HG02678 (cell line): ENCODE measurements at regions not wholly inside any gene's neighbourhood (a gene's known extent, or its start where the extent isn't known, plus 50 kb on each side); places are given as distances from the start of the nearest gene placed in this dataset.
"Not testable (repeated sequence)": the region's sequence is repeated elsewhere in the genome, so short reads cannot be mapped to it uniquely, and the experiment has no call there.

Experiments
- ATAC-seq: cut with Tn5 transposase; IDR thresholded peaks from one replicate; pipeline ENCODE4 v1.9.1; 2021; ENCODE audit warnings: mild to moderate bottlenecking, moderate library complexity; ENCODE audit not compliant: unreplicated experiment

DNA sequence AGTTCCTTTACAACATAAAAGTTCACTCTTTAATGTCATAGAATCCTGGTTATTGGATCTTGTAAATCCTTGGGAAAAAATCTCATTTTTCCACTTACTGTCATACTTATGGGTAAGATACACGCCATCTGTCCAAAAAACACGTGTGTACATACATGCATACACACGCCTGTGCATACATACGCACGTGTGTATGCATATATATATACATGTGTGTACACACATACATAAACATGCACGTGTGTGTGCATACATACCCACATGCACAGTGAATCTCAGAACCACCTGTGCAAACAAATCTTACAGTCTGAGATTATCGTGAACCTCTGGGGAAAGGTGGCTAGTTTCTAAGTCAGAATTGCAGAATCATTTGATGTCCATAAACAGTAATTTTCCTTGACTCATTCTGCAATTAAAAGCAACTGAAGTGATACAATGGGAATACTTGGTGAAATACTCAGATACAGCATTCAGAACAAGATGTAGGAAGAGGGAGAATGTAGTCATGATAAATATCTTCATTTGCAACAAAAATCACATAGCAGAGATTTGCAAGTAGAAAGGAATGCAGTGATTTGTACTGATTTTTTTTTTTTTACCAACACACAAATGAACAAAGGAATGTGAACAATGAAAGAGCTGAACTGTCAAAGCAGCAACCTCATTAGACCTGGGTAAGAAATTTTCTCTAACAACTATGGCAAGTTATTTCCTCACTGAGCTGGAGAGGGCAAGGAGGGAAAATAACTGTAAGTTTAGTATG lies 160.6 kb upstream of the POU1F1 start:
- ATAC-seq: no peak

DNA sequence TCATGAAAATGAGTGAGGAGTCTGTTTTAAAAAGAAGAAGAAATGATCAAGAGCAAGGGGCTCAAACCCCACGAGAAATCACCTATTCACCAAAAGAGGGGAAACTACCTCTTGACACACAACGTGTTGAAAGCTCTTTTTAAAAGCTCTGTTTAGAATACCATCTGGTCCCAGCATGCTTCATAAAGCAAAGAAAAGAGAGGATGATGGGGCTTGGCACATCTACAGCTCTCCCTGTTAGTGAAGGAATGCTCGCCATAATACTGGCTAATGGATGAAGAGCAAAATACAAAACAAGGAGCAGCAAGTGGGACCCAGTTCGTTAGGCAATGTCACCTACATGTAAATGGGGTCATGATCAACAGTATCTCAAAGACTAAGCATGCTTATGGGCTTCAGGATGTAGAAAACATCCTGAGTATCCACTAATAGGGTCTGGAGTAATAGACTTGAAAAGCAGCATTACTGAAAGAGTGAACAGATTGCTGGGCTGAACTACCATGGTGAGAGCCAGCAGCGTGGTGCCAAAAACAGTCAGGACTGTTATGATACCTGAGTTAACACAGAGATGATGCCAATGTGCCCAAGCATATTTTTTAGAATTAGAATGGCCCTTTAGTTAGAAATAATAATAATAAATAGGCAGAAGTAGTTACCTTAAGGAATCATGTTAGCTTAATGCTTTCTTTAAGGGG lies 159.7 kb upstream of the POU1F1 start:
- ATAC-seq: no peak

DNA sequence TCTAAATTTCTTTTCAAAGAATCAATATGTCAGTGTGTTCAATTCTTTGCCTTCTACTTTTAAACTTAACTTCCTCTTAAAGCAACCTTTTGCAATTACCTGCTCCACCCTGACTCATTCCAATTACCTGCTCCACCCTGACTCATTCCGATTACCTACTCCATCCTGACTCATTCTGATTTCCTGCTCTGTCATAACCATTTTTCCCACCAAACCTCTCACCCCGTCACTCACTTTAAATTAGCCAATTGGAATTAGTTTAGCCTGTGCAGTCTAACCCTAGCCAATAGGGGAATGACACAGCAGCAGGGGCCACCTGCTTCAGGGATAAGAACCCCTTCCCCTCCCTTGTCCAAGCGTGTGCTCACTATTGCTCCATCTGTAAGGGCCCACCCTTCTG lies 157.1 kb upstream of the POU1F1 start:
- not testable (repeated sequence) for ATAC-seq

DNA sequence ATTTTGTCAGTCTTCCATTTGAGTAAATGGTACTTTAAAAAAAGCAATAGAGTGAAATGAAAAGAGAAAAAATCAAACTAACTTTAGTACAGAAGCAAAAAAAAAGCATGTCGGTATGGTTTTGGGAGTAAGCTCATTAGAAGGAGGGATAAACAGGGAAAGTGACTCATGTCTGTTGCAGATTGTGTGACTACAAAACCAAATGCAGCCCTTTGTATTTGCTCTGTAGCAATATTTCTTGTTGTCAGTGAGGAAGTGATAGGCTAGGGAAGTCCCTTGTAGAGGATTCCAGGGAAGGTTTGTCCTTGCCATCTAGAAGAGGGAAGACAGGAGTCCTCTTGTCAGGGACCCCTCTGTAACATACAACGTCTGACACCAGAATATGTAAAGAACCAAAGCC lies 150.5 kb upstream of the POU1F1 start:
- no peak for ATAC-seq

DNA sequence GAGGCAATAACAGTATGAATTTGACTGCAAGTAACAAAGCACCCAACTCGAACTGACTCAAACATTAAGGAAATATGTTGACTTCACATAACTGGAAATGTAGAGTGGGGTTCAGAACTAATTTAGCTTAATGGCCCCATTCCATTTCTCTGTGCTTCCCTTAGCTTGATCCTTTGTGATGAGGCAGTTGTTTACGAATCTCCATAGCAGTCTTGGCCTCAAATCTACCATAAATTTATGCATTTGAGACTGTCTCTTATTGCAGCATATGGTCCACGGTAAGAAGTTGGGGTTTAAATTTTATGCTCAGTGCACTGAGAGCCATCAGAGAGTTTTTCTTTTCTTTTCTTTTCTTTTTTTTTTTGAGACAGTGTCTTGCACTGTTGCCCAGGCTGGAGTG lies 148.7 kb upstream of the POU1F1 start:
- no peak for ATAC-seq

DNA sequence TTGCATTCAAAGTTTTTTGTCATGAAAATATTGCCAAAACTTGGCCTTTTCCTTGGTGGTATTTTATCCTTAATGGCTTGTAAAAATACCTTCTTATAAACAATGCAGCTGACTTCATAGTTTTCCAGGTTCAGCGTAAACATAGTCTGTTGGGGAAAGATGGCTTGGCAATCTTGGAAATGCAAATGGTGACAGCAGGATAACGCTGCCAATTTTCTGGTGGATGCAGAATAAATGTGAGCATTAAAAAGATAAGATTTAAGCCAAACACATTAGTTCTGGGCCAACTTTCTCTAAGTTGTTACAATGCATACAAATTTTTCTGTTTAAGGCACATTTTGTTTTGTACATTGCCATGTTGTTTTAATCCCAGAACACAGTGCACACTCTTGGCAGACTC lies 147.0 kb upstream of the POU1F1 start:
- no peak for ATAC-seq

DNA sequence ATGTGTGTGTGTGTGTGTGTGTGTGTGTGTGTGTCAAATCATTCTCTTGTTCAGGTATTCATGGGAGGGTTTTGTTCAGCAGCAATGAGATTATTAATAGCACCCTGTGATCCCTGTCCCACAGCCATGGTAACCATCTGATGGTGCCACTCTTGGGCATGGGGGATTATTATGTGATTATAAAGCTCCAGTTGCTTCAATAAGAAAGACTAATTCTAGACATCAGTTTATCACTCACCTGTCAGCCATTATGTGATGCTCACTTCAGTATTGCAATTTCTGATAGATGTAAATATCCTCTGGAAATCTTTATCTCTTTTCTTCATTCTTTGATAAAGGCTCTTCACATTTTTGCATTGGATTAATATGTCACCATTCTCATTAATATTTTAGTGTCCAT lies 145.9 kb upstream of the POU1F1 start:
- no peak for ATAC-seq

DNA sequence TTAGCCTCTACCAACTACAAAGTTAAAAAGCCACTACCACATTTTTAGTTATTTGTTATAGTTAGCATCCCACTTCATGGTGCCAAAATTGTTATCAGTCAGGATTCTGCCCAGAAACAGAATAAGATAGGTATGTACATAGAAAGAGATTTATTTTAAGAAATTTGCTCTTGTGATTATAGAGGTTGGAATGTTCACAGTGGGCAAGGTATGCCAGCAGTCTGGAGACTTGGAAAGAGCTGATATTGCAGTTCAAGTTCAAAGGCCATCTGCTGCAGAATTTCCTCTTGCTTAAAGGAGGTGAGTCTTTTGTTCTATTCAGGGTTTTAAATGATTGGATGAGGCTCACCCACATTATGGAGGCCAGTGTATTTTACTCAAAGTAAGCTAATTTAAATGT lies 143.8 kb upstream of the POU1F1 start:
- ATAC-seq: no peak

DNA sequence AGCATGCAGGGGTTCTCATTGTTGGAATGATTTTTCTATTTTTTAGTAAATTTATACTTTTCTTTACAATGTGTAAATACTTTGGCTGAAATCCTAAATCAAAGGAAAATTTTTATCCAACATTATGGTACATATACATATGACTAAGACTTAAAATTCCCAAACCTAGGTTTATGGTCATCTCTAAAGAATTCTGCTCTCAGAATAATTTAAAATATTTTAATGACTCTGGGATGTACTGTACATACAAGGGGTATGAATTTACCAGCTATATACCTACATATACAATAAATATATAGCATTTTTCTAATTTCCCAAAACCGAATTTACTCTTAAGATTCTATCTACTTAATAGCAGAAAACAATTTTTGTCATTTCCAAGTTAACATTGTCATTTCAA lies 137.9 kb upstream of the POU1F1 start:
- ATAC-seq: no peak

DNA sequence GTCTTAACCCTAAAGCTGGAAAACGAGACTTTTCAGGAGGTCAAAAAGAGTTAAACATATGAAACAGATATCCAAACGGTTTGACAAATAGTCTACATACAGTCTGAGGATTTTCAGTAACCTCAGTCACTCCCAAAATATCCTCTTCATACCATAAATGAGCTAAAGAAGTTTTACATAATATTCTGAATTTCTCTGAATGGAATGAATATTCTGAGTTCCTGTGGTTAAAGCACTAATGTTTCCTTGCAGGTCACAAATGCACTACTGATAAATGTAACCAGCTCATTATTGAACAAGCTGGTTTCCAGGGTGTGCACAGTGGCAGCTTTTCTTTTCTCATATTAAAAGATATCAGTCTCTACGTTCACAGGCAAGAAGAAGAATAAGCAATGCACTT lies 137.4 kb upstream of the POU1F1 start:
- no peak for ATAC-seq

DNA sequence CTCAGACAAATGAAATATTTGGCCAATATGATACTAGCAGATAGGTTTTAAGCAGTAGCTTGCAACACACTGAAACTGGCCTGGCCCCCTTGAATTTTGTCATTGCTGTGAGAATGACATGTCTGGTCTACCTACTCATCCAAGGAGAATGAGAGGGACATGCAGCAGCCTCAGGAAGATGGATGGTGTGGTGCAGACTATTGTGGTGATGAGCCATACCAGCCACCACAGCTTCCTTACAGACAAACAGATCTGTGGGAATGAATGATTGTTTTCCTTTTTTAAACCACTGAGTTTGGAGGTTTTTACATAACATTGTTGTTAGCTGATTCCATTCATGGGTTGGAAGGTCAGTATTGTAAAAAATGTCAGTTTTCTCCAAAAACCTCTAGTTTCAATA lies 133.7 kb upstream of the POU1F1 start:
- ATAC-seq: no peak

DNA sequence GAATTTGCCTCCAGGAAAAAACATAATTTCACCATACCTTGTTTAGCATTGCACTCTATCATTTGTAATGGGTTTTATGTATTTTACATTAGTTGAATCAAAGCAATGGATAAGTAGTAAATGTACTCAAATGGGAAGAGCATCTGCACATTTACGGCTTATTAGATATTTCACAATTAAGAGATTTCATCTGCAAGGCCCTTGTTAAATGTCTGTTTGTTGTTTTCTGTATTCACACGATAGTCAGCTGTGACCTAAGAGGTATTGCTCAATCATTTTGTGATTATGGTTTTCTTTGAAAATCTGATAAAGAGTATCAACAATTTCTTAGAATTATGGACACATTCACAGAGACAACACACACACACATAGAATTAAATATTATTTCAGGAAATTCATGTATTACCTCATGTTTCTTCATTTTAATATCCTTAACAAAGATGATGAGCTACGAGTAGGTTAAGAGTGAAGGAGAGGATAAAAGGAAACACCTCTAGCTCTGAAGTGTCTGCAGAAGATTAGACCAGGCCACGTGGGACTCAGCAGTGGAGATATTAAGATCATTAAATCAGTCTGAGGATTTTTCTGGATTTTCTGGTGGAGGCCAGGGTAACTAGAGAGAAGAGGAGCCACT lies 121.9 kb upstream of the POU1F1 start:
- no peak for ATAC-seq

DNA sequence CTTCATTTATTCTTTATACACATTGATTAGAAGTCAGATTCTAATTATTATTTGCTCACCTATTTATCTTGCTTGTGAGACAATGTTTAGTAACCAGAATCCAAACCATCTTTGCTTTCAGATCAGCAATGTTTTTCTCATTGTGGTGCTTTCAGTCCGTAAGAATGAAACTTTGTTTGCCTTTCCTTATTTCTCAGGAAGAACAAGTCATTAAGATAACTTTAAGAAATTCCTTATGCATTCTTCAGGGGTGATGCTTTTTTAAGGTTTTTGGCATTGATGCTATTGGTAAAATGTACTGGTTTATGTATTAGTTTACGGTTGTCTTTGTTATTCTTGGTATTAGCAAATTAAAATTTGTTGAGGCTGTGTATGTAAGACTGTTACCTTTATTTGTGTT lies 120.8 kb upstream of the POU1F1 start:
- ATAC-seq: no peak

DNA sequence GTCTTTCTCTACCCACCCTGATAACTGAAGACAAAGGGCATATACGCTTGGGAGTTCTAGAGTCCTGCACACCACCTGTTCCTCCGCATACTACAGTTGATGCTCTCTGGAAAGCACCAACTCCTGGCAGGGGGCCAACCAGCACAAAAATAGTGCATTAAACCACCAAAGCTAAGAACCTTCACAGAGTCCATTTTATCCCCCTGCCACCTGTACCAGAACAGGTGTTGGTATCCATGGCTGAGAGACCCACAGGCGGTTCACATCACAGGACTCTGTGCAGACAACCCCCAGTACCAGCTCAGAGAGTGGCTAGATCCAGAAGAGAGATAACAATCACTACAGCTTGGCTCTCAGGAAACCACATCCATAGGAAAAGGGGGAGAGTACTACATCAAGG lies 114.4 kb upstream of the POU1F1 start:
- no peak for ATAC-seq

DNA sequence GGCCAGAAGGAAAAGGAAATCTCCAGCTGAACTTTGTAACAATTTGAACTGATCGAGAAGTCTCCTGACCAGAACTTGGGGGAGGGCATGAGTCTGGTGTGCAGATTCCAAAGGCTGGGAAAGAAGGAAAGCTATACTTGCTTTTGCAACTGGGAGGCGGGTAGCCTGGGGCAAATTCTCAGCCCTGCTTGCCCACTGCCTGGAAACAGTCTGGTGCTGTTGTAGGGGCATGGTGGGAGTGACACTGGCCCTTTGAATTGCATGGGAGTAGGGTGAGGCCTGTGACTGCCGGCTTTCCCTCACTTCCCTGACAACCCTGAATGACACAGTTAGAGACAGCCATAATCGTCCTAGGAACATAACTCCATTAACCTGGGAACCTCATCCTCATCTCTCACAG lies 114.0 kb upstream of the POU1F1 start:
- ATAC-seq: no peak

DNA sequence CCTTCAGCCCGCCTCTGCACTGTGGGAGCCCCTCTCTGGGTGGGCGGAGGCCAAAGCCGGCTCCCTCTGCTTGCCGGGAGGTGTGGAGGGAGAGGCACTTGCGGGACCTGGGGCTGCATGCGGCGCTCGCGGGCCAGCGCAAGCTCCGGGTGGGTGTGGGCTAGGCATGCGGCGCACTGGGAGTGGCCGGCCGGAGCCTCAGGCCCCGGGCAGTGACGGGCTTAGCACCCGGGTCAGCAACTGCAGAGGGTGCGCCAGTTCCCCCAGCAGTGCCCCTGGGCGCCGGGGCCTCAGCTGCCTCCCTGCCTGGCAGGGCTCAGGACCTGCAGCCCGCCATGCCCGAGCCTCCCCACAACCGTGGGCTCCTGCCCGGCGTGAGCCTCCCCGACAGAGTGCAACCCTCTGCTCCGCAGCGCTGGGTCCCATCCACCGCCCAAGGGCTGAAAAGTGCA lies 98.9 kb upstream of the POU1F1 start:
- no peak for ATAC-seq

DNA sequence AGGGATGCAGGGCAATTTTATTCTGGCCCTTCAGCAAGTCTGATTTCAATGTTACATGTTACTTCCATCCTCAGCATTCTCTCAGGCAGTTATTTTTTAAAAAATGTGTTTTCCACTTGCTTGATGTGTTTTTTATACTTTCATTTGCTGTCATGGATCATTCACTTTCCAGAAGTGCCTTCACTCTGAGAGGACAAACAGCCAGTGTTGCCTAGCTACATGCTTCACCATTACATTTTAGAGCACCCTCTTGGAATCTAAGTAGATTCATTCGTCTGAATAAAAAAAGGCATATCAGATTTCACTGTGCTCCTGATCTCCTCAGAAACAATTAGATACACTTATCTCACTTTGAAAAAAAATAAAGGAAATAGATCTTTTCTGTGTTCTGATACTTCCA lies 93.6 kb upstream of the POU1F1 start:
- ATAC-seq: no peak

DNA sequence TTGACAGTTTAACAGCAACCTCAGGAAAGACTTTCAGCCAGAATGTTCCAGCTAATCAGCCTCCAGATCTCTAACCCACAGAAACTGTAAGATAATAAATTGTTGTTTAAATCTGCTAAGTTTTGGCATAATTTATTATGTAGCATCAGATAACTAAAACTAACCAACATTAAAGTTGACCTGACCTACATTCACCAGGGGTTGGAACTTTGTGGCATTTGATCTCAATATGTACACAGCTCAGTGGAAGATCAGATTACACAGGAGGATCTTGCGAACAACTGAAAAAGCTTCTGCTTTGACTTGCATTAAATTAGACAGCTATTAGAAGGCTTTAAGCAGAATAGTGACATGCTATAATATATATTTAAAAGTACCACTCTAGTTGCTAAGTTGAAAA lies 91.4 kb upstream of the POU1F1 start:
- ATAC-seq: no peak

DNA sequence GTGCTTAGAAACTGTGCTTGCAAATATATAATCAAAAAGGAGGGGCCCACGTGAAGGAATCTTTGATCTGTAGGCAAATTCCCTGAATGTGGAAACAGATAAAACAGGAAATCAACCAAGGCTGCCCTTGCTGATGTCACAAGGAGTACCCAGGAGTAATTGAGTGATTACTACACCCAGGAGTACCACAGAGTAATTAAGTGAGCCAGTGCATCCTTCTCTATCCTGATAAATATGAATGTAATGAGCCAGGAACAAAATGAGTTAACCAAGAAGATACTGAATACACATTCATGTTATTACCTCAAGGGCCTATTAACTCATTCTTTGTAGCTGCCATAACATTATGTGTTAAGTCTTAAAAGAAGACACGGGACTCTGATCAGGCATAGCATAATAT lies 87.3 kb upstream of the POU1F1 start:
- no peak for ATAC-seq

DNA sequence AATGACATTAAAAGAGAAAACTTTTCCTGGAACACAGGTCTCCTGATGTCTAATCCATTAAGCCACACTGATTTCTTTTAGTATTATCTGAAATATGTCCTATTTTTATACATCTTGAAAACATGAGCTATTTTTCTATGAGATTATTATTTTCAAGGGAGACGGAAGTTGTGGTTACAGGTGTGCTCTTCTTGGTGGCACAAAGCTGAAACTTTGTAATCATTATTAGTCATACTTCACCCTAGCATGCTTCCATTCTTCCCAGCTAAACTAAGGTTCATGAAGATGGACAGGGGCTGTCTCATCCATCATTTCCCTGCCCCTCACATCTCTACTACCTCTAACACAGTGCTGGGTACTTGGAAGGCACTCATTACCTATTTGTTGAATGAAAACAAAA lies 85.6 kb upstream of the POU1F1 start:
- no peak for ATAC-seq

DNA sequence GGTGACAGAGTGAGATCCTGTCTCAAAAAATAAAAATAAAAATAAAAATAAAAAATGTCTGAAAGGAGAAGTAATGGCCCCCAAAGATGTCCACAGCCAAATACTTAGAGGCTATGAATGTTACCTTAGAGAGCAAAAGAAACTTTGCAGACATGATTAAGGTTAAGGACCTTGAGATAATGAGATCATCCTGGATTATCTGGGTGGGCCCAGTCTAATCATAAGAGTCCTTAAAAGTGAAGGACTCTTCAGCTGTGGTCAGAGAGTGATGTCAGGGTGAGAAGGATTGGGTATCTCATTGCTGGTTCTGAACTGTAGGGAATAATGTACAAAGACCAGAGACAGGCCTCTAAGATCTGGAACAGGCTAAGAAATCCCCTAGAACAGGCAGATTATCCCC lies 84.9 kb upstream of the POU1F1 start:
- no peak for ATAC-seq

DNA sequence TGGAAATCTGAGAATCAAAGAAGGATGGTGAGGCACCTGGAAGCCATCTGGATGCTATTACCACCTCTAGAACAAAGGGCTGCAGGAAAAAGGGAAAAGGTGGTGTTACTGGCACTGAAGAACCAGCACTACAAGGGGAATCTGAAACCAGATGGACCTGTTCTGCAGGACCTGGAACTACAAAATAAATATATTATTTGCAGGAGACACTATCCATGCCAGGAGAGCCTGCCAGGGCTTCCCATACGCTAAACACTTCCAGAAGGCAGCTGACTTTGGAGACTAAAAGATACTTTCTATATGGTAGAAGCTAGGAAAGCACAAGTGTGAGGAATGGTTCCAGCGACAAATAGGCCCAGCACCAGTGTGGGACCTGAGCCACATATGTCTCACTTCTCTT lies 83.4 kb upstream of the POU1F1 start:
- ATAC-seq: no peak
